Large intestine (tissue), 3 donors: ENCODE measurements at regions not wholly inside any gene's neighbourhood (a gene's known extent, or its start where the extent isn't known, plus 50 kb on each side); places are given as distances from the start of the nearest gene placed in this dataset.
"Not testable (repeated sequence)": the region's sequence is repeated elsewhere in the genome, so short reads cannot be mapped to it uniquely, and the experiment has no call there.

Experiments used
- DNase-seq, 2 donors: peaks; one replicate each; pipeline versions ENCODE4 v3.0.0 to v3.0.0-alpha.2; 2013
- H3K27ac ChIP-seq: one replicate; pipeline ENCODE4 v1.5.1; 2013; ENCODE audit warnings: low read length
- H3K27me3 ChIP-seq: 2 replicates; pipeline ENCODE4 v1.6.1; 2013; ENCODE audit warnings: low read length; ENCODE audit not compliant: control insufficient read depth, insufficient read depth
- H3K36me3 ChIP-seq: 2 replicates; pipeline ENCODE4 v1.6.1; 2013; ENCODE audit warnings: low read length; ENCODE audit not compliant: control insufficient read depth, insufficient read depth
- H3K4me1 ChIP-seq: one replicate; pipeline ENCODE4 v1.6.1; 2013; ENCODE audit warnings: low read length; ENCODE audit not compliant: control insufficient read depth, insufficient read depth
- H3K4me3 ChIP-seq: one replicate; pipeline ENCODE4 v1.5.1; 2013; ENCODE audit warnings: low read length
- H3K9me3 ChIP-seq: one replicate; pipeline ENCODE4 v1.6.1; 2013; ENCODE audit warnings: mild to moderate bottlenecking, low read depth, low read length, moderate library complexity; ENCODE audit not compliant: control insufficient read depth
- WGBS: methylation state at CpG from one replicate; pipeline ENCODE4 v1.1.5; 2013; ENCODE audit warnings: low lambda C conversion rate; ENCODE audit not compliant: insufficient coverage; 5-methylcytosine and 5-hydroxymethylcytosine counted together

DNA sequence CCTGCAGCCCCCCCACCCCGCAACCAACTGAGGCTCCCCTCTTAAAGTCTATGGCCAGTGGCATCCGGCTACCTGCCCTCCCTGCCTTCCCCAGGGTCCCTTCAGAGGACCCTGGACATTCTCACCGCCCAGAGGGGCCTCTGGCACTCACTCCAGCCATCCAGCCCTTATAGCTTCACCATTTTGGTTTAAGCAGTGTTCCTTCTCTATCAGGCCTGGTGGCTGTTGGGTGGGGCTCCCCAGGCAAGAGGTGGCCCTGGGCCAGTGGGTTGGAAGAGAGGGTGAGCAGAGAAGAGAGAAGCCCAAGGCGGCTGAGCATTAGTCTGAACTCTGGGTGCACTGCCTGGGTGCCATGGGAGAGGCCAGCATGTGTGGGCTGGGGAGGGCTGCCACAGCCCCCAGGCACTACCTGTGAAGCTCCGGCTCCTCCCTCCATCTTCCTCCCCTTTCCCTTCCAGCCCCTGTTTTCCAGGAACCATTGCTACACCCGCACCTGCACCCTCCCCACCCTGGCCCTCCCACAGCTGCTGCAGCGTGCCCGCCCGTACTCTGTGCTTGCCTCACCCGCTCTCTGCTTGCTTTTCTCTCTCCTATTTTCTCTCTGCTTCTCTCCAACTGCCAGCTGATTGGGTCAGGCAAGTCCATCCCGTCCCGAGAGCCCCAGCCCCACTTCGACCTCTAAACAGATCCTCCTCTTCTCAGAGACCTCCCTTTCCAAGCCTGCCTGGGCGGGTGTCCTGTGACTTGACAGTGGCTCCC, 168.2 kb downstream of the TBC1D2B start:
- Histone ChIP-seq H3K4me3 (no peak overlapping the region), H3K4me1 (peaks cover 16% of the 10 kb centered on the region), H3K27me3 (no peaks in the 10 kb centered on the region), H3K9me3 (no peaks in the 10 kb centered on the region), H3K27ac (no peak overlapping the region), H3K36me3 (no peaks in the 10 kb centered on the region)
- DNase-seq = no peak
- no CpG with 5 or more reads among the region's 14 CpGs for WGBS

DNA sequence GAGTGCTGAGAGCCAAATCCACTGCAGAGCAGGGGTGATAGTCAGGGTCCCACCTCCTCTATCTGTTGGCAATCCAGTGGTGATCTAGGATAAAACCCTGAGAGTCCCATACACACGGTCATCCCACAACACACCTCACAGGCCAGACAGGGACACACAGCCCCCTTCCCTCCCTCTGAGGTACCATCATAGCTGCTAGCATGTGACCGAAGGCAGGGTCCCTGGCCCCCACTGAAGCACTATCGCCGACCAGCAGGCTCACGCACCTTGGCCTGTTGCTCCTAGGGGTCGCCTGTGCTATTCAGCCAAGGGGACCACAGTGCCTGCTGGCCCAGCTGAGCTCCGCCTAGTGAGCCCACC, 168.8 kb downstream of the TBC1D2B start:
- H3K9me3 ChIP-seq, H3K4me3 ChIP-seq, H3K36me3 ChIP-seq, DNase-seq, H3K27me3 ChIP-seq: not testable (repeated sequence)
- no CpG with 5 or more reads among the region's 7 CpGs for WGBS
- Histone ChIP-seq H3K27ac (peak overlapping the region; percentile 81), H3K4me1 (peaks cover 16% of the 10 kb centered on the region)

DNA sequence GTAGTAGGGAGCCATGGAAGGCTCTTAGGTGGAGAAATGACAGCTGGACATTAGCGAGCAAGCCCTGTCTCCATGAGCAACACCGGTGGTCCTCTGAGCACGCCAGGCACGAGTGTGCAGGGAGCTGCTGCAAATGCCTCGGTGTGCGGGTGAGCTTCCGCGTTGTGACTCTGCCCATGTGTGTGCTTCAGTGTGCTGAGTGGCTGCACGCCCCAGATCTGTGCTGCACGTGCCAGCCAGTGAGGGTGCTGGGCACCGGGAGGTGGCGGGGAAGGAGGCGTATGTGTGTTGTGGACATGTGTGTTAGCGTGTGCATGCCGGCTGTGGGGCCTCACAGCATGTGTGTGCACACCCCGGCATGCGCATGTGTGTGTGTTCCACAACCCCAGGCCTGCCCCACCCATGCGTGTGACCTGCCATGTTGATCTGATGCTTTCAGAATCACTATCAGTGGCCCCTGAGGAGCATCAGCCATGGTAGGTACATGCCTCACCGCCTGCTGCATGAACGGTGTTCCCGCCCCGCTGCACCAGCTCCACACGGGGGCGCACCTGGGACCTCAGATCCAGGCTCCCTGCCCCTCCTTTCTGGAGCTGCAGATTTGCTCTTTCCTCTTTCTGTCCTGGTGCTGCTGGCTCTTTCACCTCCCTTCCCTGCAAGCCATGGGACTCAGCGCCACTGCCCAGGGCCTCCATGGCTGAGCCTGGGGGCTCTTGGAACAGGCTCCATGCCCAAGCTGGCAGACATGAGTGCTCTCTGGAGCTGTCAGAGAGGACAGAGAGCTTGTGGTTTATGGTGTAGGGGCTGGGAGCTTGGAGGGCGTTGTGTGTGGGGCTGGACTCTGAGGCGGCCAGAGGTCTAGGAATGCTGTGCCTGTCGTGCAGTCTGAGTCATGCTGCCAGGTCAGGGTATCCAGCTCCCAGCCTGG, 169.4 kb downstream of the TBC1D2B start:
- Histone ChIP-seq H3K27ac (peak overlapping the region; percentile 81), H3K36me3 (no peaks in the 10 kb centered on the region), H3K9me3 (no peaks in the 10 kb centered on the region)

DNA sequence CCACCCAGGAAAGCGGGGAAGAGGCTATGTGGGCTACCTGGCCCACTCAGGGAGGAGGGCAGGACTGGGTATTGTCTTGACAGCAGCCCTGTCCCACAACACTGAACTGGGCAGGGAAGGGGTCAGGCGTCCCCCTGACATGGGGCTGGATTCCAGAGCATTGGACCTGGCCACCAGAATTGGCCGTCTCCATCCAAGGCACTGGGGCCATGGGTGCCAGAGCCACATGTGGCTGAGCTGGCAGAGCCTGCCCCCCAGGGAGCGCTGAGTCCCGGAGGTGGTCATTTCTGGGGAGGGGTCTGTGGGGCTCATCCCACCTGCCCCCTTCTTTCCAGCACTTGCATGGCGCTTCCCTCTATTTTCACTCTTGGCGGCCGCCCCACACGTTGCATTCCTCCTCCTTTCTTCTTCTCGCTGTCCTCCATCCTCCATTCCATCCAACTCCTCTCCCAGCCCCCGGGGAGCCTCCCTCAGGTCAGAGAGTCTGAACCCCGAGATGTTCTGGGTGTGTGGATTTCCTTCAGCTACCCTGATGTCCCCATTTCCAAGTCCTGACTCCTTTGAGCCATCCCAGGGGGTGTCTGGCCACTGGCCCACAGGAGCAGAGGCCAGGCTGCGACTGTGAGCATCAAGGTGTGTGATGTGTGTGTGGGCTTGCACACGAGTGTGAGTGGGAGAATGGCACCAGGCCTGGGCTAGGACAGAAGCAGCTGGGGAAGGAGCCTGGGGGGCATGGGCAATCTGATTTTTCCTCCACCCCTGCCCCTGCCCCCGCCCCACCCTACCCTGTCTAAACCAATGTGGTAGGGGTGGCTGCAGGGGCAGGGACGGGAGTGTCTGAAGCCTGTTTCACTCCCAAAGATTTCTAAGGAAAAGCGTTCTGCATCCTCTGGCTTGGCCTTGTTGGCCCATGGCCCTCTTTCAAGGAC, 171.2 kb downstream of the TBC1D2B start:
- H3K27ac ChIP-seq, H3K4me3 ChIP-seq, DNase-seq, H3K27me3 ChIP-seq, H3K9me3 ChIP-seq, H3K36me3 ChIP-seq: not testable (repeated sequence)
- H3K4me1 ChIP-seq = peaks cover 16% of the 10 kb centered on the region
- WGBS = no CpG with 5 or more reads among the region's 17 CpGs

More for the DNA sequence above, 169.4 kb downstream of the TBC1D2B start:
- Histone ChIP-seq H3K27me3 (no peaks in the 10 kb centered on the region), H3K4me3 (no peak overlapping the region), H3K4me1 (peaks cover 16% of the 10 kb centered on the region)
- WGBS = no CpG with 5 or more reads among the region's 28 CpGs
- peak; percentile 67 to 84 for DNase-seq

DNA sequence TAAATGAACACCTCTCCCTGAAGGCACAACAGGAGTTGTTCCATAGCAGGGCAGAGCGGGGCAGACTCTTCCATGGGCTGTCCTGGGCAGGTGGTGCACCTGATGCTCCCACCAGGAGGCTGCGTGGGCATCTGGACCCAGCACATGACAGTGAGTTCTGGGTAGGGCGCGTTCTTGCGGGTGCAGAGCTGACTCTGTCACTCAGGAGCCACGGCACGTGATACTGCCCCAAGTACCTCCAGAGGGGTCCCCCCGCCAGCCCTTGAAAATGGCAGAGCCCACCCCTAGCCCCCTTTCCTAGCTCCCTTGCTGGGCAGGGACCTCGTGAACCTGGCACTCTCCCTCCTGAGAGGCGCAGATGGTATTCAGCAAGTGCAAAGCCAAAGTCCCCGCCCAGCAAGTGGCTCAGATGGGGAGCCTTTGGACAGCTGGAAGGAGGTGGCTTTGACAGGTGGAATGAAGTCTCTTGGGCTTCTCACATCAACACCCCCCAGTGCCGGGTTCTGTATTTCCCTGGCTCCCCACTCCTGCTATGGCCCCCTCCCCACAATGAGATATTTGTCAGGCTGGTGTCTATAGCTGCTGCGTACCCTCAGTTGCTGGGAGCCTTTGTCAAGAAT, 172.1 kb downstream of the TBC1D2B start:
- Histone ChIP-seq H3K4me1 (peaks cover 16% of the 10 kb centered on the region), H3K4me3 (no peak overlapping the region), H3K9me3 (no peaks in the 10 kb centered on the region), H3K36me3 (no peaks in the 10 kb centered on the region), H3K27ac (no peak overlapping the region), H3K27me3 (no peaks in the 10 kb centered on the region)
- DNase-seq = no peak
- whole genome bisulfite sequencing = no CpG with 5 or more reads among the region's 13 CpGs

DNA sequence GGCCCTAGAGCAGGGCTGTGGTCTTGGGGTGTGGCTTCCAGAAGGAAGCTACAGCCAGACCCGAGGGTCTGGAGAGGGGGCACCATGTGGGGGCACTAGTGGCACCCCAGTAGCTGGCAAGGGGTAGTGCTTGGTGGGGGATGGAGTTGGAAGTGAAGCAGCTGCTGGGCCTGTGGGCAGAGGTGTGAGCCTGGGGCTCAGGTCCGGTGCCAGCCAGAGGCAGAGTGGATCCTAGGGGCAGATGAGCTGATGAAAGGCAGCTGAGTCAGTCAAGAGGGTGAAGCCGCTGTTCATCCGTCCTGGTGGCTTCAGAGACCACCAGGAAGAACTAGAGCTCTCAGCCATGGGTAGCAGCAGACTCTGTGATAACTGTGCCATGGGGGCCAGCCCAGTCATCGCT, 172.6 kb downstream of the TBC1D2B start:
- Histone ChIP-seq H3K4me3 (no peak overlapping the region), H3K27ac (no peak overlapping the region), H3K4me1 (peaks cover 12% of the 10 kb centered on the region), H3K9me3 (no peaks in the 10 kb centered on the region), H3K27me3 (no peaks in the 10 kb centered on the region), H3K36me3 (no peaks in the 10 kb centered on the region)
- no CpG with 5 or more reads among the region's 5 CpGs for WGBS
- DNase-seq = no peak

DNA sequence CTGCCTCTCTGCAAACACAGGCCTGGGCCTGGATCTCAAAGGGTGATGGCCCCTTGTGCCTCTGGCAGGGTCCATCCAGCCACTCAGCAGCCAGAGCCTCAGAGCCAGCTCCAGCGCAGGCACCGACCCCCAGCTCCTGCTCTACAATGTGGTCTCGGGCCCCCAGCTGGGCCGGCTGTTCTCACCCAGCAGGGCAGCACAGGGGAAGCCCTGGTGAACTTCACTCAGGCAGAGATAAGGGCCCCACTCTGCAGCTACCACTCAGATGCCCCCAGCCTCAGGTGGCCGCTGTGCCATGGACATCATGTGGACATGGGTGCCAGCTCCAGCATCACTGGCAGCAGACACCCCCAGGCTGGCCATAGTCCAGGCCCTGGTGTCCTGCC, 173.1 kb downstream of the TBC1D2B start:
- peaks cover 7% of the 10 kb centered on the region for H3K4me1 ChIP-seq
- no peaks in the 10 kb centered on the region for H3K36me3 ChIP-seq
- H3K9me3 ChIP-seq = no peaks in the 10 kb centered on the region
- H3K27me3 ChIP-seq = no peaks in the 10 kb centered on the region
- no CpG with 5 or more reads among the region's 5 CpGs for WGBS
- H3K27ac ChIP-seq = no peak overlapping the region
- no peak overlapping the region for H3K4me3 ChIP-seq
- no peak for DNase-seq

DNA sequence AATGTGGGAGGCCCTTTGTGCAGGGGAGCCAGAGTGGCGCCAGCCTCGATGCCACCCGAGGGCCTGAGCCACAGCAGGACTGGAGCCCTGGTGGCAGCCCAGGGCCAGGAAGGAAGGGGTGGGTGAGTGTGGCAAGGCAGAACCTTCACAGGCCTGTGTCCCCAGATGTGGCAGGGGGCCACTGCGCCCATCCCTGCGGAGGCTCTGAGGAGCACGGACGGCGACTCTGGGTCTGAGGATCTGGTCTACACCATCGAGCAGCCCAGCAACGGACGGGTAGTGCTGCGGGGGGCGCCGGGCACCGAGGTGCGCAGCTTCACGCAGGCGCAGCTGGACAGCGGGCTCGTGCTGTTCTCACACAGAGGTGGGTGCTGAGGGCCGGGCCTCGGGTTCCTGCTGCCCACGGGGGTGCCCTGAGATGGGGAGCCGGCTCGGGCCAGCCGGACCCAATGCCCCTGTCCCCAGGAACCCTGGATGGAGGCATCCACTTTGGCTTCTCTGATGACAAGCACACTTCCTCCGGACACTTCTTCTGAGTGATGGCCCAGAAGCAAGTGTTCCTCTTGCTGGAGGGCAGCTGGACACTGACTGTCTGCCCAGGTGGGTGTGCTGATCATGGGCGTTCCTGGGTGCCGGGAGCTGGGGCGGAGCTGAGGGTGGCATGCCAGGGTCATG, 173.6 kb downstream of the TBC1D2B start:
- H3K9me3 ChIP-seq, H3K27ac ChIP-seq, H3K4me1 ChIP-seq, H3K36me3 ChIP-seq, H3K27me3 ChIP-seq, H3K4me3 ChIP-seq, DNase-seq: not testable (repeated sequence)
- no CpG with 5 or more reads among the region's 30 CpGs for WGBS

DNA sequence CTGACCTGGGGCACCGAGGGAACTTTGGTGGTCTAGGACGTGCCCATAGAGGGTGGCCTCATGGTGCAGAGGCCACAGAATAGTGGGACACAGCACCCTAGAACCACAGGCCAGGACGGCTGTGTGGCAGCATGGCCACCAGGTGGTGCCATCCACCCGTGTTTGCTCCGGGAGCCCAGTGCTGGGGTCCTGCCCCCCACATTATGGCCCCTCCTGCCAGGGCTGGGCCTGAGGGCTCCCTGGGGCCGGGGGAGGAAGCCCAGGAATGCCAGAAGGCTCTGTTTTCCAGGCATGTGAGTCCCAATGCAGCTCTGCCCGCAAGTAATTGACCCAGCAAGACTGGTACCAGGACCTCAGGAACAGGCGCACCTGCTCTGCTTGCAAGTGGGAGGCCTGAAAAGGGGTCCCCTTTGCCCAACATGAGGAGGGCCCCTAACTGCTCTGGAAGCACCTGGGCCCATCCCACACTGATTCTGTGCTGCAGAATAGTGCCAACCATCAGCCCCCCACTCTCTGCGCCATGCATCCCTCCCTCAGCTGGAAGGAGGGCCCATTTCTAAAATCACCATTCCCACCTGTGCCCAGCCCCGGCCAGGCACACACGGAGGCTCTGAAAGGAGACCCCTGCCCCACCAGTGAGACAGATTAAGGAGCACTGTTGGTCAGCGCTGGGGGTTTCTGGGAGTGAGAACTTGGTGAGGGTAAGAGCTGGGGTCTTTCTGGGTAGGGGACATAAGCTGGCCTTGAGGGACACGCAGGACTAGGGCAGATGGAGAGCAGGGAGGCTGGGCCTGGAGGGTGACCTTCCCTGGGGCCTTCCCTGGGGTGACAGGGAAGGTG, 174.4 kb downstream of the TBC1D2B start:
- H3K4me1 ChIP-seq, H3K36me3 ChIP-seq, H3K9me3 ChIP-seq, H3K27ac ChIP-seq, H3K27me3 ChIP-seq, H3K4me3 ChIP-seq: not testable (repeated sequence)
- DNase-seq = peak in 1 of 2 donors; percentile 20
- 80% methylated on average over 1 of the region's 13 CpGs for WGBS
